ENCODE measurements at regions not wholly inside any gene's neighbourhood (a gene's known extent, or its start where the extent isn't known, plus 50 kb on each side); places are given as distances from the start of the nearest gene placed in this dataset.

DNA sequence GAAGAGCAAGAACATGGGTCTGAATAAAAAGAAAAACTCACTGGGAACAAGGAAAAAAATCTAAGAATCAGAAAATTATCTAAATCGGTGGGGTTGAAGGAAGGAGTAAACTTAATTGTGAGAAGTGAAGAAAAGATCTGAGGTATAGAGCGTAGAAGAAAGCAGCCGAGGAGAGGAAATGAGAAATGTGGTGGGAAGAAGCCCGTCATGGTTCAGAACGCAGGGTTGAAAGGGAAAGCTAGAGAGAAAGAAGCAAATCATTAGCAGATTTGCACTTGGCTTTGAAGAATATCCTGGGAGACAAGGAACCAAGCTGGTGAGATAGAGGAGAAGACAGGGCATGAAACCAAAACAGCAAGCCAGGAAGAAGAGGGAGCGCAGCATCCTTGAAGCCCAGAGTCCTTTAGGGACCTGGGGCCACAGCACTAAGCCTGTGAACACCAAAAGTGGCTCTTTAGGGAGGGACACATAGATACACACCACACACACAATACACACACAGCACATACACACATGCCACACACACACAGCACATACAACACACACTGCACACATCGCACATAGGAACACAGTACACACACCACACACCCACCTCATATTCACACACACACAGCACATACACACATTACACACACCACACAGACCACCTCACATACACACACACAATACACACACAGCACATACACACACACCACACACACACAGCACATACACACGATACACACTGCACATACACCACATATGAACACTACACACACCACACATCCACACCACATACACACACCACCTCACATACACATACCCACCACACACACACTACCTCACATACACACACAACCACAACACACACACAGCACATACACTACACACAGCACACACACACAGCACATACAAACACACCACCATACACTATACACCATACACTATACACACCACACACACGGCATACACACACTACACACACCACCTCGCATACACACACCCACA is 274.6 kb downstream of the ETAA1 start:
- Histone ChIP-seq H3K9me3 (ENCODE audit: insufficient read depth, low read length, severe bottlenecking) (no peaks in the 10 kb centered on the region), H3K4me1 (ENCODE audit: insufficient read depth, low read length) (no peaks in the 10 kb centered on the region), H3K9ac (ENCODE audit: low read depth, low read length) (no peak overlapping the region), H4K20me1 (ENCODE audit: insufficient read depth, low read length) (no peaks in the 10 kb centered on the region), H3K36me3 (ENCODE audit: insufficient read depth, low read length) (no peaks in the 10 kb centered on the region), H3K4me3 (ENCODE audit: low read depth in 1 of 2, low read length in 2 of 2) (no peak overlapping the region), H2AFZ (ENCODE audit: low read depth, low read length) (no peak overlapping the region), H3K27ac (ENCODE audit: low read length) (no peak overlapping the region), H3K27me3 (ENCODE audit: insufficient read depth, low read length, poor library complexity) (no peaks in the 10 kb centered on the region), H3K4me2 (ENCODE audit: insufficient read depth, low read length) (no peak overlapping the region), H3K79me2 (ENCODE audit: insufficient read depth, low read length) (no peaks in the 10 kb centered on the region)
- no peak for DNase-seq
- no peak for ATAC-seq (ENCODE audit: insufficient read depth, low read depth)
- no peak for TF ChIP-seq EZH2 (IDR thresholded peaks at IDR 0.05; ENCODE audit: borderline replicate concordance, low read depth, low read length, severe bottlenecking)
- TF ChIP-seq, protein P1, sequence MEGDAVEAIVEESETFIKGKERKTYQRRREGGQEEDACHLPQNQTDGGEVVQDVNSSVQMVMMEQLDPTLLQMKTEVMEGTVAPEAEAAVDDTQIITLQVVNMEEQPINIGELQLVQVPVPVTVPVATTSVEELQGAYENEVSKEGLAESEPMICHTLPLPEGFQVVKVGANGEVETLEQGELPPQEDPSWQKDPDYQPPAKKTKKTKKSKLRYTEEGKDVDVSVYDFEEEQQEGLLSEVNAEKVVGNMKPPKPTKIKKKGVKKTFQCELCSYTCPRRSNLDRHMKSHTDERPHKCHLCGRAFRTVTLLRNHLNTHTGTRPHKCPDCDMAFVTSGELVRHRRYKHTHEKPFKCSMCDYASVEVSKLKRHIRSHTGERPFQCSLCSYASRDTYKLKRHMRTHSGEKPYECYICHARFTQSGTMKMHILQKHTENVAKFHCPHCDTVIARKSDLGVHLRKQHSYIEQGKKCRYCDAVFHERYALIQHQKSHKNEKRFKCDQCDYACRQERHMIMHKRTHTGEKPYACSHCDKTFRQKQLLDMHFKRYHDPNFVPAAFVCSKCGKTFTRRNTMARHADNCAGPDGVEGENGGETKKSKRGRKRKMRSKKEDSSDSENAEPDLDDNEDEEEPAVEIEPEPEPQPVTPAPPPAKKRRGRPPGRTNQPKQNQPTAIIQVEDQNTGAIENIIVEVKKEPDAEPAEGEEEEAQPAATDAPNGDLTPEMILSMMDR (IDR thresholded peaks at IDR 0.05; ENCODE audit: borderline replicate concordance, extremely low read depth, low read length, poor library complexity, severe bottlenecking), result no peak

DNA sequence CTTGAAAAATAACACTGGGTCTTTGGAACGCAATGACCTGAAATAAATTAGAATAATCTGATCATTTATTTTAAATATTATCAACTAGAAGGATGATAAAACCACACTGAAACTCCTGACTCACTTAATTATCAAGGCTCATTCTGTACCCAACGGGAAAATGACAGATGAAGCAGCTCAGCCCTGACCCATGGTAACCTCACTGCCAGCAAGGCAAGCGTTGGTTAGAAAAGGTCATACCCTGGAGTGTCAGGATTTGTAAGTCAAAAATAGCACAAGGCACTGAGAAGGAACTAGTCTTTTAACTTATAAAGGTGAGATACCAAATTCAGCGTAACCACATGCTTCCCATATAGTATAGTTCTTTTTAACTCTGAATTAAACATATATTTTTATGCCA is 277.5 kb downstream of the ETAA1 start:
- Histone ChIP-seq H3K79me2 (ENCODE audit: insufficient read depth, low read length) (no peaks in the 10 kb centered on the region), H4K20me1 (ENCODE audit: insufficient read depth, low read length) (no peaks in the 10 kb centered on the region), H3K4me2 (ENCODE audit: insufficient read depth, low read length) (no peak overlapping the region), H3K27ac (ENCODE audit: low read length) (no peak overlapping the region), H3K4me3 (ENCODE audit: low read depth in 1 of 2, low read length in 2 of 2) (no peak overlapping the region), H3K36me3 (ENCODE audit: insufficient read depth, low read length) (no peaks in the 10 kb centered on the region), H3K4me1 (ENCODE audit: insufficient read depth, low read length) (no peaks in the 10 kb centered on the region), H3K9ac (ENCODE audit: low read depth, low read length) (no peak overlapping the region), H2AFZ (ENCODE audit: low read depth, low read length) (no peak overlapping the region), H3K27me3 (ENCODE audit: insufficient read depth, low read length, poor library complexity) (peaks cover 3% of the 10 kb centered on the region), H3K9me3 (ENCODE audit: insufficient read depth, low read length, severe bottlenecking) (no peaks in the 10 kb centered on the region)
- TF ChIP-seq, protein P1 (IDR thresholded peaks at IDR 0.05; ENCODE audit: borderline replicate concordance, extremely low read depth, low read length, poor library complexity, severe bottlenecking), result no peak
- no peak for TF ChIP-seq EZH2 (IDR thresholded peaks at IDR 0.05; ENCODE audit: borderline replicate concordance, low read depth, low read length, severe bottlenecking)
- ATAC-seq (ENCODE audit: insufficient read depth, low read depth) (no peak), DNase-seq (no peak)

DNA sequence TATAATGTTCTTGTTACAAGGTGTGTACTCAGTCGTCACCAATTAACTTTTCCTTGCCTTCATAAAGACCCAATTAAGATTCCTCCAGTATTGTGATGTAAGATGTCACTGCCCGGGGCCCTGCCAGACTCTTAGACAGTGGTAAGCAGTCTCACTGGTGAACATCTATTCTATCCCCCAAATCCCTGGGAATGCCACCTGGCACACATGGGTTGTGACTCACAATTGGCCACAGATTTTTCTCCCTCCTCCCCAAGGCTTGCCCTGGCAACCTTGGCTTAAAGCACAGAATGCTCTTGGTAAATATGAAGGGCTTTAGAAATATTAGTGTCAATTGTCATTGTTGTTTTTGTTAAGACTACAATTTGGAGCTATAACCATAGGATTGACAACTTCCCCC is 287.9 kb downstream of the ETAA1 start:
- Histone ChIP-seq H3K36me3 (ENCODE audit: insufficient read depth, low read length) (no peaks in the 10 kb centered on the region), H4K20me1 (ENCODE audit: insufficient read depth, low read length) (no peaks in the 10 kb centered on the region), H3K4me1 (ENCODE audit: insufficient read depth, low read length) (no peaks in the 10 kb centered on the region), H3K9me3 (ENCODE audit: insufficient read depth, low read length, severe bottlenecking) (no peaks in the 10 kb centered on the region), H3K9ac (ENCODE audit: low read depth, low read length) (no peak overlapping the region), H3K79me2 (ENCODE audit: insufficient read depth, low read length) (no peaks in the 10 kb centered on the region), H3K27me3 (ENCODE audit: insufficient read depth, low read length, poor library complexity) (no peaks in the 10 kb centered on the region), H3K4me3 (ENCODE audit: low read depth in 1 of 2, low read length in 2 of 2) (no peak overlapping the region), H3K27ac (ENCODE audit: low read length) (no peak overlapping the region), H2AFZ (ENCODE audit: low read depth, low read length) (no peak overlapping the region), H3K4me2 (ENCODE audit: insufficient read depth, low read length) (no peak overlapping the region)
- ATAC-seq (ENCODE audit: insufficient read depth, low read depth), result no peak
- TF ChIP-seq, protein P1 (IDR thresholded peaks at IDR 0.05; ENCODE audit: borderline replicate concordance, extremely low read depth, low read length, poor library complexity, severe bottlenecking), result no peak
- TF ChIP-seq EZH2 (IDR thresholded peaks at IDR 0.05; ENCODE audit: borderline replicate concordance, low read depth, low read length, severe bottlenecking), result no peak
- DNase-seq, result no peak

Data from DND-41 (cell line).